ENCODE measurements at regions not wholly inside any gene's neighbourhood (a gene's known extent, or its start where the extent isn't known, plus 50 kb on each side); places are given as distances from the start of the nearest gene placed in this dataset.
"Not testable (repeated sequence)": the region's sequence is repeated elsewhere in the genome, so short reads cannot be mapped to it uniquely, and the experiment has no call there.

- DNase-seq, result no peak
Observed at GRCh38 chr6:166718516-166718915, 91.5 kb upstream of the RPS6KA2 start.

- DNase-seq, result no peak
Observed at GRCh38 chr6:166716910-166717617, 90.0 kb upstream of the RPS6KA2 start.

GRCh38 chr6:166715992-166716391 is 88.9 kb upstream of the RPS6KA2 start:
- no peak for DNase-seq

- DNase-seq, result no peak
Observed at GRCh38 chr6:166715065-166715464, 88.0 kb upstream of the RPS6KA2 start.

- DNase-seq, result no peak
Observed at GRCh38 chr6:166714581-166714980, 87.5 kb upstream of the RPS6KA2 start.

- DNase-seq, result no peak
Observed at GRCh38 chr6:166714187-166714510, 87.1 kb upstream of the RPS6KA2 start.

- DNase-seq, result no peak
Observed at GRCh38 chr6:166713434-166714186, 86.6 kb upstream of the RPS6KA2 start.

GRCh38 chr6:166712286-166713228 is 85.5 kb upstream of the RPS6KA2 start:
- no peak for DNase-seq

GRCh38 chr6:166710084-166710483 is 83.0 kb upstream of the RPS6KA2 start:
- DNase-seq, result no peak

- no peak for DNase-seq
Observed at GRCh38 chr6:166708460-166708859, 81.4 kb upstream of the RPS6KA2 start.

GRCh38 chr6:166707045-166707444 is 80.0 kb upstream of the RPS6KA2 start:
- no peak for DNase-seq

- DNase-seq, result no peak
Observed at GRCh38 chr6:166705069-166705468, 78.0 kb upstream of the RPS6KA2 start.

GRCh38 chr6:166704171-166704570 is 77.1 kb upstream of the RPS6KA2 start:
- DNase-seq, result no peak

GRCh38 chr6:166703149-166703710 is 76.2 kb upstream of the RPS6KA2 start:
- no peak for DNase-seq

GRCh38 chr6:166701424-166701823 is 74.4 kb upstream of the RPS6KA2 start:
- not testable (repeated sequence) for DNase-seq

- DNase-seq, result not testable (repeated sequence)
Observed at GRCh38 chr6:166700871-166701270, 73.8 kb upstream of the RPS6KA2 start.

- no peak for DNase-seq
Observed at GRCh38 chr6:166697113-166697512, 70.1 kb upstream of the RPS6KA2 start.

- DNase-seq, result no peak
Observed at GRCh38 chr6:166693880-166694279, 66.8 kb upstream of the RPS6KA2 start.

GRCh38 chr6:166692723-166693302 is 65.8 kb upstream of the RPS6KA2 start:
- no peak for DNase-seq

- no peak for DNase-seq
Observed at GRCh38 chr6:166691746-166692145, 64.7 kb upstream of the RPS6KA2 start.

- DNase-seq, result no peak
Observed at GRCh38 chr6:166691199-166691598, 64.1 kb upstream of the RPS6KA2 start.

GRCh38 chr6:166689687-166690086 is 62.6 kb upstream of the RPS6KA2 start:
- DNase-seq, result no peak

GRCh38 chr6:166688901-166689300 is 61.9 kb upstream of the RPS6KA2 start:
- DNase-seq, result no peak
